Small intestine (tissue), 7 donors: ENCODE measurements at regions not wholly inside any gene's neighbourhood (a gene's known extent, or its start where the extent isn't known, plus 50 kb on each side); places are given as distances from the start of the nearest gene placed in this dataset.

Experiments used
- DNase-seq, 2 donors: peaks; one replicate each; pipeline versions ENCODE4 v3.0.0 to v3.0.0-alpha.2; 2013
- FAIRE-seq: peaks from 2 replicates; lab custom pipeline; 2012; peaks lifted over from hg19 to GRCh38; lab: Jason Lieb, UNC
- H3K27ac ChIP-seq, 3 donors: one replicate each; pipeline ENCODE4 v1.5.1; 2013; ENCODE audit warnings: low read length in 2 of 3, mild to moderate bottlenecking in 2 of 3, control low read depth in 1 of 3, inconsistent platforms in 1 of 3, low read depth in 1 of 3, moderate library complexity in 1 of 3
- H3K27me3 ChIP-seq, 3 donors: one replicate each; pipeline ENCODE4 v1.6.1; 2013; ENCODE audit warnings: low read length in 3 of 3, inconsistent platforms in 1 of 3; ENCODE audit not compliant: control insufficient read depth in 3 of 3, insufficient read depth in 3 of 3
- H3K36me3 ChIP-seq, 3 donors: one replicate each; pipeline ENCODE4 v1.6.1; 2013; ENCODE audit warnings: low read length in 3 of 3, inconsistent platforms in 1 of 3, low read depth in 1 of 3, mild to moderate bottlenecking in 1 of 3, moderate library complexity in 1 of 3; ENCODE audit not compliant: control insufficient read depth in 3 of 3, insufficient read depth in 2 of 3
- H3K4me1 ChIP-seq, 3 donors: one replicate each; pipeline ENCODE4 v1.6.1; 2013; ENCODE audit warnings: low read length in 2 of 3, inconsistent platforms in 1 of 3, low read depth in 1 of 3, mild to moderate bottlenecking in 1 of 3, moderate library complexity in 1 of 3; ENCODE audit not compliant: control insufficient read depth in 3 of 3, insufficient read depth in 2 of 3
- H3K4me3 ChIP-seq, 3 donors: one replicate each; pipeline ENCODE4 v1.5.1; 2013; ENCODE audit warnings: low read length in 3 of 3, control low read depth in 1 of 3, inconsistent platforms in 1 of 3, low read depth in 1 of 3, mild to moderate bottlenecking in 1 of 3, moderate library complexity in 1 of 3
- H3K9me3 ChIP-seq, 2 donors: one replicate each; pipeline ENCODE4 v1.6.1; 2013; ENCODE audit warnings: low read depth in 1 of 2, low read length in 1 of 2; ENCODE audit not compliant: control insufficient read depth in 2 of 2, insufficient read depth in 1 of 2
- WGBS, 3 donors: extraction: QIAGEN DNeasy Blood & Tissue Kit; methylation state at CpG; one replicate each; pipeline ENCODE4 v1.1.7; 2013; 5-methylcytosine and 5-hydroxymethylcytosine counted together
- donor health status: healthy with polysubstance abuse.
- donor health status: control.
- donor health status: control.
- donor health status: Bipolar disorder and iron deficiency.
- donor health status: healthy.

DNA sequence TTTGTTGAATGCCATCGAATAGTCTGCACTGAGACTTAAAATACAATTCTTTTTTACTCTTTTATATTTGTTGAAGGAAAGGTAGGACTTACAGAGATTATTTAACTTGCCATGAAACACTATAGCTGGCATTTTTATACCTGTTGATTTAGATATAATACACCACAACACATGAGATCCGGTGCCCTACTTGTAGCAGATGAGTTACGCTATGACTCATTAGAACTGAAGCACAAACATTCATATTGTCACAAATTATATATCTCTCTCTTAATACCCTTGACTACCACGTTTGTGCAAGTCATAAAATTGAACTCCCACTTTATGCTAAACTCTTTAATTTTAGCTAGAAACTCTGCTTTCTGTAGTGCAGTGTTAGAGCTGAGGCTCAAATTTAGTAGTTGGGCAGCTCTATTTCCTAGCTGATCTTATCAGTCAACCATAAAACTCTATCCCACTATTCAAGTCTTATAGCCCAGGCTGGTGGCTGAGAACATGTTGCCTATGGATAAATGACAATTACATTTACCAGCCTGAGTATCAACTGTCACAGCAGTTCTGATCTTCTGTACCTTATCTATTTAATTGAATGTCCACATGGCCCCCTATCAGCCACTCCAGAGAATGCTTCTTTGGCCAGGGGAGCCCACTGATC lies 137.4 kb upstream of the SEMA3D start:
- FAIRE-seq (no peak), DNase-seq (no peak)
- no peak overlapping the region for H3K27ac ChIP-seq
- no peaks in the 10 kb centered on the region for H3K36me3 ChIP-seq
- WGBS, 3 donors, result 64 to 75% (median 71%) methylated on average over 4 of the region's 4 CpGs
- no peaks in the 10 kb centered on the region for H3K27me3 ChIP-seq
- H3K9me3 ChIP-seq, result no peaks in the 10 kb centered on the region
- no peak overlapping the region for H3K4me3 ChIP-seq
- H3K4me1 ChIP-seq, result no peaks in the 10 kb centered on the region

DNA sequence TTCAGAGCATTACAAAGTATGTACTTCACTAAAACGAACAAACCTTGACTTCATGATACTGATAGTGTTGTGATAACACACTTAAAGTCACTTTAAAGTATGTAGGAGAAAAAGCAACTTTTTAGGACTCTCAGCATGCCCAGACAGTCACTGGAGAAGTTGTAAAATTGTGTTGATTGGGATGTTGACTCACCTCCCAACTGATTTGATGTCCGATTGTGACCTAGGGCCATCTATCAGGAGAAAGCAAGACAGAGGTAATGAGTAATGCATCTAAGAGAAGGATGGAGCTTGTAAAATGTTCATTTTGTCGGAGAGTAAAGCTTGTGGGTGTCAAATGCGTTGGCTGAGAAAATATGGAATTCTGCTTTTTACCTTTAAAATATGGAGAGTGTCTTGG lies 135.4 kb upstream of the SEMA3D start:
- Histone ChIP-seq H3K9me3 (no peaks in the 10 kb centered on the region), H3K4me1 (no peaks in the 10 kb centered on the region), H3K36me3 (no peaks in the 10 kb centered on the region), H3K27ac (no peak overlapping the region), H3K4me3 (no peak overlapping the region), H3K27me3 (no peaks in the 10 kb centered on the region)
- FAIRE-seq, result no peak
- DNase-seq, result no peak
- 52 to 69% (median 55%) methylated on average over 4 of the region's 4 CpGs for WGBS, 3 donors

DNA sequence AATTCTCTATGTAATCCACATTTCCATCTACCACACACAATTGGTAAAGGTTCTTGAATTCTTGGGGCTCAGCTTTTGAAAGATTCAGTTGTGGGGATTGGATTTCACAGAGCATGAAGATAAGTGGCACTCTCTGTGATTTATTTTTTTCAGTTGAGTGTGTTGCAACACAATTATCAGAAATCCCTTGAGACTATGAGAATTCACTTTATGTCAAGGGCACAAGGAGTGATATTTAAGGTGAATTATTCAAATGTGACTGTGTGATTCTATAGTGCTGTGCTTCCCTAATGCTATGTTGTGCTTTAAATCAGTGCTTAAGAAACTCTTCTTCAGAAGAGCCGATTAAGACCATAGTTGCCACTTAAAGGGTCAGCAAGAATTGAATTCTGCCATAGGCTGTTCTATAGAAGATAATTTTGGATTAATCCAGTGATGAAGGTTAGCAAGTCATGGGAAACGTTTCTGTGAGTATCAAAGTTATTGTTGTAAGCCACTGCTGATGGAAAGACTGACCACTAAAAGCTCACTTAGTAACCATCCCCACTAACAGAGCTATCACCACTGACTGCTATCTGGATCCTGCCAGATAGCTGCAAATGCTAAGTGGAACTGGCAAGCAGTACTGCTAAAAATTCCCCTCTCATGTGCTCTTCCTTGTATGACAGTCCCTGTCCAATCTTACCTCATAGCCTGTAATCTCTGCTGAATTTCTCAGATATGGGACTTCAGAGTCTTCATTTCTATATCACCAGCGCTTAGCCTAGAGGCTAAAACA lies 134.0 kb upstream of the SEMA3D start:
- FAIRE-seq (no peak), DNase-seq (no peak)
- no peak overlapping the region for H3K27ac ChIP-seq
- WGBS, 3 donors, result 55 to 65% (median 60%) methylated on average over 3 of the region's 3 CpGs
- H3K4me1 ChIP-seq, result no peaks in the 10 kb centered on the region
- no peaks in the 10 kb centered on the region for H3K27me3 ChIP-seq
- no peaks in the 10 kb centered on the region for H3K9me3 ChIP-seq
- H3K36me3 ChIP-seq, result no peaks in the 10 kb centered on the region
- no peak overlapping the region for H3K4me3 ChIP-seq

- no peak overlapping the region for H3K27ac ChIP-seq
- H3K4me1 ChIP-seq, result no peaks in the 10 kb centered on the region
- H3K9me3 ChIP-seq, result no peaks in the 10 kb centered on the region
- 75 to 81% (median 77%) methylated on average over 2 of the region's 2 CpGs for WGBS, 3 donors
- no peak for DNase-seq
- H3K4me3 ChIP-seq, result no peak overlapping the region
- no peak for FAIRE-seq
- no peaks in the 10 kb centered on the region for H3K27me3 ChIP-seq
- H3K36me3 ChIP-seq, result no peaks in the 10 kb centered on the region
Measured at GRCh38 chr7:85316489-85316888, 129.6 kb upstream of the SEMA3D start.

GRCh38 chr7:85310301-85310700 lies 123.4 kb upstream of the SEMA3D start:
- Histone ChIP-seq H3K36me3 (no peaks in the 10 kb centered on the region), H3K4me1 (no peaks in the 10 kb centered on the region), H3K27ac (no peak overlapping the region), H3K9me3 (no peaks in the 10 kb centered on the region), H3K4me3 (no peak overlapping the region), H3K27me3 (no peaks in the 10 kb centered on the region)
- FAIRE-seq, result no peak
- 68 to 80% (median 78%) methylated on average over 1 of the region's 1 CpG for WGBS, 3 donors
- no peak for DNase-seq

DNA sequence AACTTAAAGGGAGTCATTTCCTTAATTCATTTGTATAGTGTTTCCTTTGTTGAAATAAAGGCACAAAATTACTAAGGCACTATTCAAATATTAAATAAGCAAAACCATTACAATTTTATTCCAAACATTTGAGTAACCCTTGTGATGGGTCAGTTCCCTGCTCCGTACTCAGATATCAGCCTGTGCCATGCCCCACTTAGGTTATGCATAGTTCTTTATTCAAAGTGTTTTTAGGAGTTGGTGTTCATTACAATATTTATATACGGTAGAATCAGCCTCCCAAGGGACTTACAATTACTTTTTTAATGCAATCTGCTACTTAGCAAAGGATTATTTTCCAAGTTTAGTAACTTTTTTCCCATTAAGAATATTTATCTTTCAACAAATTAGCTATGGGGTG lies 119.3 kb upstream of the SEMA3D start:
- no peak for FAIRE-seq
- no peaks in the 10 kb centered on the region for H3K36me3 ChIP-seq
- no peak overlapping the region for H3K4me3 ChIP-seq
- H3K4me1 ChIP-seq, result no peaks in the 10 kb centered on the region
- 39 to 58% (median 49%) methylated on average over 2 of the region's 2 CpGs for whole genome bisulfite sequencing, 3 donors
- H3K9me3 ChIP-seq, result no peaks in the 10 kb centered on the region
- H3K27ac ChIP-seq, result no peak overlapping the region
- no peaks in the 10 kb centered on the region for H3K27me3 ChIP-seq
- no peak for DNase-seq

- FAIRE-seq (no peak), DNase-seq (no peak)
- no peak overlapping the region for H3K4me3 ChIP-seq
- H3K9me3 ChIP-seq, result no peaks in the 10 kb centered on the region
- no peaks in the 10 kb centered on the region for H3K27me3 ChIP-seq
- H3K27ac ChIP-seq, result no peak overlapping the region
- WGBS, 3 donors, result 75 to 88% (median 80%) methylated on average over 3 of the region's 3 CpGs
- no peaks in the 10 kb centered on the region for H3K36me3 ChIP-seq
- H3K4me1 ChIP-seq, result no peaks in the 10 kb centered on the region
Measured at GRCh38 chr7:85294176-85294575, 107.3 kb upstream of the SEMA3D start.

DNA sequence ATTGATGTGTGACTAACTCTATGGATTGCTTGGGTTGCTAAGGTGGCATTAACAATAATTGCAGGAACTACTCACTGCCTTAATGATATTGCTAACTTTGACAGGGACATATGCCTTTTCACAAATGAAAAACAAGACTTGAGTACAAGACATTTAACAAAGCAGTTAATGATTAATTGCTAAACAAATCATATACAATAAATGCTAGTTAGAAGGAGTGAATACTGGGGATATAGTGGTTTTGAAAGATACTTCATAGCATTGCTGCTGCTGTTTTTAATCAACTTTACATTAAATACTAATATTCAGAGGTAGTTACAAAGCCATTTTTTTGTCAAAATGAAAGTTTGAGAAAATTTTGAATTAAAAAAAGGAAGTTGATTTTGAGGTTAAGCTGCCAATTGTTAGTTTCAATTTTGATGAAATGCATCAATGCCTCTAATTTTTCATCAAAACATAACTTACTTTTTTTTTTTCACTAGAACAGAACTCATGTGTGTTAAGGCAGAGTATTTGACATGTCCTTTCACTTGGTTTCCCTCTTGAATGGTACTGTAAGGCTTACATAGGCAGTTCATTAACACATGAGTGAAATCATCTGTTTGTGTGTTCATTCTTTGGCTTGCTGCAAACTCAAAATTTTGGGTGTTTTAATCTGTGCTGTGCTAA lies 106.2 kb upstream of the SEMA3D start:
- Histone ChIP-seq H3K36me3 (no peaks in the 10 kb centered on the region), H3K4me1 (no peaks in the 10 kb centered on the region), H3K4me3 (no peak overlapping the region), H3K27ac (no peak overlapping the region), H3K9me3 (no peaks in the 10 kb centered on the region), H3K27me3 (no peaks in the 10 kb centered on the region)
- FAIRE-seq, result peak; percentile 71
- DNase-seq, result peak in 1 of 2 donors; percentile 1
